ENCODE measurements at regions not wholly inside any gene's neighbourhood (a gene's known extent, or its start where the extent isn't known, plus 50 kb on each side); places are given as distances from the start of the nearest gene placed in this dataset.
"Not testable (repeated sequence)": the region's sequence is repeated elsewhere in the genome, so short reads cannot be mapped to it uniquely, and the experiment has no call there.

GRCh38 chr20:48489656-48490055, 338.1 kb downstream of the PREX1 start:
- Histone ChIP-seq H3K4me3 (ENCODE audit: low read length) (peak overlapping the region; percentile 61; the same call in 1 of the 2 replicates), H3K4me2 (ENCODE audit: low read length) (peak overlapping the region; percentile 87), H4K20me1 (ENCODE audit: insufficient read depth, low read length) (no peaks in the 10 kb centered on the region), H3K36me3 (replicated peaks; ENCODE audit: low read depth, low read length) (no peaks in the 10 kb centered on the region), H3K9ac (ENCODE audit: low read length) (no peak overlapping the region), H3K79me2 (ENCODE audit: low read length) (no peaks in the 10 kb centered on the region), H3K27ac (ENCODE audit: low read length) (no peak overlapping the region), H3K27me3 (ENCODE audit: low read depth, low read length) (no peaks in the 10 kb centered on the region), H3K9me3 (ENCODE audit: insufficient read depth, low read length) (no peaks in the 10 kb centered on the region), H2AFZ (ENCODE audit: low read depth, low read length) (no peak overlapping the region; the same call in 1 of the 2 replicates), H3K4me1 (ENCODE audit: low read length) (peaks cover 38% of the 10 kb centered on the region)
- TF ChIP-seq EZH2phosphoT487 (IDR thresholded peaks at IDR 0.05; ENCODE audit: low read depth), result no peak
- no peak for TF ChIP-seq CTCF (IDR thresholded peaks at IDR 0.05; ENCODE audit: low read depth, low read length)

GRCh38 chr20:48489046-48489463, 338.7 kb downstream of the PREX1 start:
- no peaks in the 10 kb centered on the region for H4K20me1 ChIP-seq (ENCODE audit: insufficient read depth, low read length)
- peak overlapping the region; percentile 61 for H3K4me3 ChIP-seq (ENCODE audit: low read length)
- H2AFZ ChIP-seq (ENCODE audit: low read depth, low read length), result peak overlapping the region; percentile 48; the same call in 1 of the 2 replicates
- no peaks in the 10 kb centered on the region for H3K9me3 ChIP-seq (ENCODE audit: insufficient read depth, low read length)
- H3K4me2 ChIP-seq (ENCODE audit: low read length), result peak overlapping the region; percentile 87
- no peaks in the 10 kb centered on the region for H3K79me2 ChIP-seq (ENCODE audit: low read length)
- H3K27me3 ChIP-seq (ENCODE audit: low read depth, low read length), result no peaks in the 10 kb centered on the region
- TF ChIP-seq CTCF (IDR thresholded peaks at IDR 0.05; ENCODE audit: low read depth, low read length), result no peak
- no peak for TF ChIP-seq EZH2phosphoT487 (IDR thresholded peaks at IDR 0.05; ENCODE audit: low read depth)
- peak overlapping the region; percentile 61 for H3K27ac ChIP-seq (ENCODE audit: low read length)
- no peaks in the 10 kb centered on the region for H3K36me3 ChIP-seq (replicated peaks; ENCODE audit: low read depth, low read length)
- peak overlapping the region; percentile 18; the same call in 1 of the 2 replicates for H3K9ac ChIP-seq (ENCODE audit: low read length)
- H3K4me1 ChIP-seq (ENCODE audit: low read length), result peaks cover 38% of the 10 kb centered on the region

GRCh38 chr20:48488334-48489034, 339.3 kb downstream of the PREX1 start:
- Histone ChIP-seq H3K4me1 (ENCODE audit: low read length) (peaks cover 41% of the 10 kb centered on the region), H2AFZ (ENCODE audit: low read depth, low read length) (peak overlapping the region; percentile 48; the same call in 1 of the 2 replicates), H3K9ac (ENCODE audit: low read length) (peak overlapping the region; percentile 18; the same call in 1 of the 2 replicates), H3K4me3 (ENCODE audit: low read length) (peak overlapping the region; percentile 61), H3K27ac (ENCODE audit: low read length) (peak overlapping the region; percentile 61), H3K4me2 (ENCODE audit: low read length) (peak overlapping the region; percentile 87)
- H4K20me1 ChIP-seq (ENCODE audit: insufficient read depth, low read length); H3K27me3 ChIP-seq (ENCODE audit: low read depth, low read length); H3K9me3 ChIP-seq (ENCODE audit: insufficient read depth, low read length); H3K36me3 ChIP-seq (replicated peaks; ENCODE audit: low read depth, low read length); H3K79me2 ChIP-seq (ENCODE audit: low read length): not testable (repeated sequence)

GRCh38 chr20:48486065-48486464, 341.7 kb downstream of the PREX1 start:
- Histone ChIP-seq H3K27me3 (ENCODE audit: low read depth, low read length) (peaks cover 2% of the 10 kb centered on the region; the same call in 1 of the 2 replicates), H3K79me2 (ENCODE audit: low read length) (no peaks in the 10 kb centered on the region), H3K4me1 (ENCODE audit: low read length) (peaks cover 59% of the 10 kb centered on the region), H4K20me1 (ENCODE audit: insufficient read depth, low read length) (no peaks in the 10 kb centered on the region), H3K36me3 (replicated peaks; ENCODE audit: low read depth, low read length) (no peaks in the 10 kb centered on the region), H3K27ac (ENCODE audit: low read length) (no peak overlapping the region), H3K9me3 (ENCODE audit: insufficient read depth, low read length) (no peaks in the 10 kb centered on the region), H3K9ac (ENCODE audit: low read length) (no peak overlapping the region), H3K4me3 (ENCODE audit: low read length) (no peak overlapping the region), H3K4me2 (ENCODE audit: low read length) (no peak overlapping the region), H2AFZ (ENCODE audit: low read depth, low read length) (no peak overlapping the region)
- TF ChIP-seq CTCF (IDR thresholded peaks at IDR 0.05; ENCODE audit: low read depth, low read length) (no peak), EZH2phosphoT487 (IDR thresholded peaks at IDR 0.05; ENCODE audit: low read depth) (no peak)

- H3K9me3 ChIP-seq (ENCODE audit: insufficient read depth, low read length); H2AFZ ChIP-seq (ENCODE audit: low read depth, low read length); H3K36me3 ChIP-seq (replicated peaks; ENCODE audit: low read depth, low read length); H3K27ac ChIP-seq (ENCODE audit: low read length); H4K20me1 ChIP-seq (ENCODE audit: insufficient read depth, low read length); H3K79me2 ChIP-seq (ENCODE audit: low read length); H3K9ac ChIP-seq (ENCODE audit: low read length); H3K4me3 ChIP-seq (ENCODE audit: low read length); H3K4me2 ChIP-seq (ENCODE audit: low read length); H3K27me3 ChIP-seq (ENCODE audit: low read depth, low read length): not testable (repeated sequence)
- peaks cover 59% of the 10 kb centered on the region for H3K4me1 ChIP-seq (ENCODE audit: low read length)
These were observed 342.6 kb downstream of the PREX1 start for GRCh38 chr20:48485153-48485552.
